ENCODE measurements at regions not wholly inside any gene's neighbourhood (a gene's known extent, or its start where the extent isn't known, plus 50 kb on each side); places are given as distances from the start of the nearest gene placed in this dataset.

DNA sequence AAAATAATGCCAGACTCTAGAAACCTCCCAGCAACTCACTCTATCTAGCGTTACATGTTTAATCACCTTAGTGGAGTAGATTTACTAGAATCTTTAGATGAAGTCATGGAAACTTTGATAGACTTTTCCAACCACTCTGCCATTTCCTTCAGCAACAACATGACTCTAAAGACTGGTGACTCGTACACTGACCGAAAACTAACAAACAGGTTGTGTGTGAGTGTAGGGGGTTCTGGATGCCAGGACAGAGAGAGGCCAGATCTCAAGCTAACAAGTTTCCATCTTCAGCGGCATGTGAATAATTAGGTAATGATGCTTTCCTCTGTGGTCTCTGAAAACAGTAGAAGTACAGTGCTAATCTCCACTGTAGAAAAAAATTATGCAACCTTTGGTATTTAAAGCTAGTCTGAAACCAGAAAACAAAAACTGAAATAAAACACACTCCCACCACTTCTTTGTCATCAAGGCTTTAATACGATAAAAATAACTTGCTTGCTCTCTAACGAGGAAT is 286.4 kb downstream of the PRDM5 start:
- Histone ChIP-seq H3K27me3 (no peaks in the 10 kb centered on the region), H3K9me3 (no peaks in the 10 kb centered on the region), H3K36me3 (no peaks in the 10 kb centered on the region), H3K4me1 (no peaks in the 10 kb centered on the region), H3K4me3 (no peak overlapping the region), H3K27ac (replicated peaks in 1 of 4) (no peak overlapping the region)
- DNase-seq (ENCODE audit: extremely low spot score), result no peak
- intact Hi-C loops (cut with DNase I), result no loop called here
- 87% methylated on average over 6 of the region's 6 CpGs for WGBS
- TF ChIP-seq POLR2A (IDR thresholded peaks at IDR 0.05; ENCODE audit: low read depth), result no peak
- no peak for TF ChIP-seq EP300 (IDR thresholded peaks at IDR 0.05)
- TF ChIP-seq, protein P1, sequence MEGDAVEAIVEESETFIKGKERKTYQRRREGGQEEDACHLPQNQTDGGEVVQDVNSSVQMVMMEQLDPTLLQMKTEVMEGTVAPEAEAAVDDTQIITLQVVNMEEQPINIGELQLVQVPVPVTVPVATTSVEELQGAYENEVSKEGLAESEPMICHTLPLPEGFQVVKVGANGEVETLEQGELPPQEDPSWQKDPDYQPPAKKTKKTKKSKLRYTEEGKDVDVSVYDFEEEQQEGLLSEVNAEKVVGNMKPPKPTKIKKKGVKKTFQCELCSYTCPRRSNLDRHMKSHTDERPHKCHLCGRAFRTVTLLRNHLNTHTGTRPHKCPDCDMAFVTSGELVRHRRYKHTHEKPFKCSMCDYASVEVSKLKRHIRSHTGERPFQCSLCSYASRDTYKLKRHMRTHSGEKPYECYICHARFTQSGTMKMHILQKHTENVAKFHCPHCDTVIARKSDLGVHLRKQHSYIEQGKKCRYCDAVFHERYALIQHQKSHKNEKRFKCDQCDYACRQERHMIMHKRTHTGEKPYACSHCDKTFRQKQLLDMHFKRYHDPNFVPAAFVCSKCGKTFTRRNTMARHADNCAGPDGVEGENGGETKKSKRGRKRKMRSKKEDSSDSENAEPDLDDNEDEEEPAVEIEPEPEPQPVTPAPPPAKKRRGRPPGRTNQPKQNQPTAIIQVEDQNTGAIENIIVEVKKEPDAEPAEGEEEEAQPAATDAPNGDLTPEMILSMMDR (IDR thresholded peaks at IDR 0.05), result no peak
- TF ChIP-seq POLR2AphosphoS5 (IDR thresholded peaks at IDR 0.05), result no peak

DNA sequence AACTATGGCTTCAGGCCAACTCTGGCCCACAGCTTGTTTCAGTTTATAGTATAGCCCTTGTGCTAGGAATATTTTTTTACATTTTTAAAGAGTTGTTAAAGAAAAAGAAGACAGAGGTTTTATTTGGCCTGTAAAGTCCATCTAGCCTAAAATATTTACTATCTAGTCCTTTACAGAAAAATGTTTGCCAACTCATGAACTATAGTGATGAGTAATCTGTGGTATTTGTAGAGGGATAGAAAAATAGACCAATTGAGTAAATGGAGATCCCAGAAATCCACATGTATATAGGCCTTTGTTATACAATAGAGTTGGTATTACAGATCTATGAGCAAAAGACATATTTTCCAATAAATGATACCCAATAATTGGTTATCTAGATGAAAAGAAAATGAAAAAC is 288.7 kb downstream of the PRDM5 start:
- TF ChIP-seq EP300 (IDR thresholded peaks at IDR 0.05), result no peak
- TF ChIP-seq, protein P1 (IDR thresholded peaks at IDR 0.05), result no peak
- TF ChIP-seq POLR2AphosphoS5 (IDR thresholded peaks at IDR 0.05), result no peak
- no peak for TF ChIP-seq POLR2A (IDR thresholded peaks at IDR 0.05; ENCODE audit: low read depth)
- no peak for DNase-seq (ENCODE audit: extremely low spot score)
- no peaks in the 10 kb centered on the region for H3K9me3 ChIP-seq
- no peaks in the 10 kb centered on the region for H3K4me1 ChIP-seq
- H3K36me3 ChIP-seq, result no peaks in the 10 kb centered on the region
- no peak overlapping the region for H3K4me3 ChIP-seq
- no peak overlapping the region for H3K27ac ChIP-seq (replicated peaks in 1 of 4)
- intact Hi-C loops (cut with DNase I), result no loop called here
- no peaks in the 10 kb centered on the region for H3K27me3 ChIP-seq

DNA sequence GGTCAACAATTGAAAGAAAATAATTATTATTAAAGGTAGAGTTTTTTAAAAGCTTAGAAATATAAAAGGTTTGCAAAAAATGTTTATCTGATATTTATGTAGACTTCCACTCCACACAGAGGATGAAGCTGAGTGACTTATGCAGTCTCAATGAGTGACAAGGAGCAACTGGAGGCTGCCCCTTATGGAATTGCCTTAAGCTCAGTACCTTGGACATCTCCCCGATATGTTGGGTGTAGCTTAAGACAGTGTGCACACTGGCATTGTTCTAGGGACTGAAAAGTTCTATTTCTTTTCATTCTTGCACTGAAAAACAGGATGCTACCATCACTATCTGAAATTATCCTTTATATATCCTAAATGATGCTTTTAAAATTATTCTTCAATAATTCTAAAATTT is 292.1 kb downstream of the PRDM5 start:
- H3K36me3 ChIP-seq, result no peaks in the 10 kb centered on the region
- H3K9me3 ChIP-seq, result peaks cover 0 to 4% (median 0%) of the 10 kb centered on the region in 4 donors
- no peak overlapping the region for H3K27ac ChIP-seq (replicated peaks in 1 of 4)
- TF ChIP-seq EP300 (IDR thresholded peaks at IDR 0.05) (no peak), POLR2AphosphoS5 (IDR thresholded peaks at IDR 0.05) (no peak), POLR2A (IDR thresholded peaks at IDR 0.05; ENCODE audit: low read depth) (no peak)
- TF ChIP-seq, protein P1 (IDR thresholded peaks at IDR 0.05), result no peak
- no peaks in the 10 kb centered on the region for H3K4me1 ChIP-seq
- H3K4me3 ChIP-seq, result no peak overlapping the region
- H3K27me3 ChIP-seq, result no peaks in the 10 kb centered on the region
- intact Hi-C loops (cut with DNase I), result no loop called here
- 80% methylated on average over 1 of the region's 1 CpG for WGBS
- DNase-seq (ENCODE audit: extremely low spot score), result no peak

DNA sequence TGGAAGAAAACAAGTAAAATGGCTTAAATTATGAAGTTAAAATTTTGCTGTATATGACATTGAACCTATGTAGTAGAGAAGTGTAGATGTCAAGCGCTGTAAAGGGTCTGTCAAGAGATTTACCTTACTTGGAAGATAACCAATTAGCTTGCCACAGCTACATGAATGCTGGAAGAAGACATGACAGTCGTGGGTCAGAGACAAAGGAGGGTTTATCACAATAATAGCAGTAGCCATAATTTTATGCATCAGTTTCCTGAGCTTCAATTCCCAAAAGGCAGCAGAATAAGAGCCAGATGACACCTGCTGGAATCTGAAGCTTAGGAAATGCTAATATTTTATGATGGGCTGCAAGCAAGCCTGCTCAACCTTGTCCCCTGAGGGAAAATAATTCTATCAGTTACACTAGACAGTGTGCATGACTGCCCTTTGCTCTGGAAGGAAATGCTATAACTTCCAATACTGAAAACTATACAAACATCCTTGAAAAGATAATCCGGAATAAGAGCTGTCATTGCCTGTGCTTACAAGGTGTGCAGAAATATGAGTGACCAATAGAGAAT is 292.9 kb downstream of the PRDM5 start:
- no peaks in the 10 kb centered on the region for H3K27me3 ChIP-seq
- TF ChIP-seq POLR2AphosphoS5 (IDR thresholded peaks at IDR 0.05) (no peak), EP300 (IDR thresholded peaks at IDR 0.05) (no peak), POLR2A (IDR thresholded peaks at IDR 0.05; ENCODE audit: low read depth) (no peak)
- TF ChIP-seq, protein P1 (IDR thresholded peaks at IDR 0.05), result no peak
- no peaks in the 10 kb centered on the region for H3K4me1 ChIP-seq
- peaks cover 0 to 4% (median 0%) of the 10 kb centered on the region in 4 donors for H3K9me3 ChIP-seq
- H3K36me3 ChIP-seq, result no peaks in the 10 kb centered on the region
- no peak overlapping the region for H3K4me3 ChIP-seq
- no peak overlapping the region for H3K27ac ChIP-seq (replicated peaks in 1 of 4)
- 59% methylated on average over 3 of the region's 3 CpGs for WGBS
- intact Hi-C loops (cut with DNase I), result no loop called here
- DNase-seq (ENCODE audit: extremely low spot score), result no peak

DNA sequence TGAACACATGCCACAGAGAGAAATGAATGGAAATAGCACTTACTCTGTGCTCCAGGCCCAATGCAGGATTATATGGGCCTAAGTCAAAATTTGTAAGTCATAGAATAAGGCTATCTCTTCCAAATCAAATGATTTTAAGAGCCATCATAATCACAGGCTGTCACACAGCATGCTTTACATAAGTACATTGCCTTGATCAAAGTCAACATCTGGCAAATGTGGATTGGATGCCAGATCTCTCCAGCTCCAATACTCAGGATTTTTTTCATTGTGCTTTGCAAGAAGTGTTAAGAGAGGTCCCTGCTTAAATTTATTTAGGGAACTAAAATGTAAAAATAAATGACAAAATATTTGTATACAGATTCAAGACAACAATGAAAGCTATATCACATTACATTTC is 299.9 kb downstream of the PRDM5 start:
- H3K27me3 ChIP-seq, result no peaks in the 10 kb centered on the region
- TF ChIP-seq POLR2AphosphoS5 (IDR thresholded peaks at IDR 0.05) (no peak), POLR2A (IDR thresholded peaks at IDR 0.05; ENCODE audit: low read depth) (no peak), EP300 (IDR thresholded peaks at IDR 0.05) (no peak)
- TF ChIP-seq, protein P1 (IDR thresholded peaks at IDR 0.05), result no peak
- H3K36me3 ChIP-seq, result no peaks in the 10 kb centered on the region
- H3K27ac ChIP-seq (replicated peaks in 1 of 4), result no peak overlapping the region
- intact Hi-C loops (cut with DNase I), result no loop called here
- H3K4me1 ChIP-seq, result no peaks in the 10 kb centered on the region
- no peak overlapping the region for H3K4me3 ChIP-seq
- no peak for DNase-seq (ENCODE audit: extremely low spot score)
- peaks cover 0 to under 1% (median 0%) of the 10 kb centered on the region in 4 donors for H3K9me3 ChIP-seq
